ENCODE measurements at regions not wholly inside any gene's neighbourhood (a gene's known extent, or its start where the extent isn't known, plus 50 kb on each side); places are given as distances from the start of the nearest gene placed in this dataset.
"Not testable (repeated sequence)": the region's sequence is repeated elsewhere in the genome, so short reads cannot be mapped to it uniquely, and the experiment has no call there.

DNA sequence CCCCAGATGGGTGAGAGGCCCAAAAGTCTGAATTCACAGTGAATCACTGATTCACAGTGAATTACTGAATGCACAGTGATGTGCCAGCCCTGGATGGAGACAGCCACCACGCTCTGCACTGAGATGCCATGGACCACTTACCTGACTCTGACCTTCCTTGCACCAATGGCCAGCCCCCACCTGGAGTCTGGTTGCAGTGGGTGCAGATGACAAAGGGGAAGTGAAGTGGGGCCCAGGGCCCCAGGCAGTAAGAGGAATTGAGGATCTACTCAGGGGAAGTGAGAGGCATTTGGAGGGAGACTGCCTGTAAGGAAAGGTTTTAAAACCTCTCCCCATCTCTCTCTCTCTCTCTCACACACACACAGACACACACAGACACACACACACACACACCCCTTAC lies 412.1 kb downstream of the CYLC2 start:
- no peak for DNase-seq

DNA sequence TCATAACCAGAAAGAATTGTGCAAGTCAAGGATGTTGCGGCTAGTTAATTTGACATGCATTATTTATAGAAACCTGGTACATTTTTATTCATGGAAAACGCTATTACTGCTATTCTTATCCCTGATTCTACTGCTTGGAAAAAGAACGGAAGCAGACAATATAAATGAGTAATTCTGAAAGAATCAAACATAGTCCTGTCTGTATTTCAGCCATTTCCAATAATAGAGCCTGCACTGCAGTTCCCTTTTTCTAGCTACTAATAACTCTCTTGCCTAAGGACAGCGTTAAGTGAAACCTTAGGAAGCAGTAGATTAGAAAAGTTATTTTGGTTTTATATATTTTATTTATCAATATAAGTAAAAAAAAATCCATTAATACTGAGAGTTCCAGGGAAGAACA lies 414.9 kb downstream of the CYLC2 start:
- DNase-seq, result no peak

DNA sequence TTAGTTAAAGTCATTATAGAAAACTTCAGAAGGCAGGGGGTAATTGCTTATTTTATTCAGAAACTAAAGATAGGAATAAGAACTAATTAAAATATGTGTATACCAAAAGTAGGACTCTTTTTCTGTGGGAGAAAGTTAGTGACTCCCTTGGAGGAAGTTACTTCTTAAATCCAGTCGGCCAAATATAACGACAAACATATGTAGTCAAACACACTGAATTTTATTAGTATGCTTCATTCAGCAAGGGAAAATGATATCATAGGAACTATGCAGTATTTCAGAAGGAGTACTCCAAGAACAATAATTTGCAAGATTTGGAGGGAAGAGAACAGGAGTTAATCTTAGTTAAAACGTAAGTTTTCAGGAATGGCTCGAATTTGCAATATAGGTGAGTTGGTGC lies 432.6 kb downstream of the CYLC2 start:
- no peak for DNase-seq

DNA sequence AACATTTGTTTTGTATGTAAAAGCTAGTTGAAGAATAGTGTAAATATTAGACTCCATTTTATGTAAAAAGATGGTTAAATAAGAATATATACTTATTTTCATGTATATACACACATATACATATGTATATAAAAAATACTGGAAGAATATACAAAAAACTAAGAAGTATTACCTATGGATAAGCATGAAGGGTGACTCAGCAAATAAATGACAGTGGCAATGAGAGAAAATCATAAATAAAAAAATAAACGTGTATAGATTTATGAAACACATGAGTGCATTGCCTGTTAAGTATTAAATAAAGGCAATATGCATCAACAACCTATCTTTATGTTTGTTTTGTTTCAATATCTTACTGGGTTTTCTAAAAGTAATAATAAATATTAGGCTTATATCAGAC lies 435.3 kb downstream of the CYLC2 start:
- no peak for DNase-seq

DNA sequence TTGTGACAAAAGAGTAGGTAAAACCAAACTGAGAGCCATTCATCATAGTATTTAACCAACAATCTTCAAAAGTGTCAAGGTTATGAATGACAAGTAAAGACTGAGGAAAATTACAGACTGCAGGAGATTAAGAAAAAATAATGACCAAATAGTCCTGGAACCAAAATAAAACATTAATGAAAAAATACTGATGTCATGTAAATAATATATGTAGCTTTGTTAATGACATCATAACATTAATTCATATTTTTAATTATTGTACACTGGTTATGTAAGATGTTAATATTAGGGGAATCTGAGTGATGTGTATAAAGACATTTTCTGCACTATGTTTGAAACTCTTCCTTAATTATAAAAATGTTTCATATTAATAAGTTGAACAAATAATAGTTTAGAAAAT lies 436.7 kb downstream of the CYLC2 start:
- no peak for DNase-seq

DNA sequence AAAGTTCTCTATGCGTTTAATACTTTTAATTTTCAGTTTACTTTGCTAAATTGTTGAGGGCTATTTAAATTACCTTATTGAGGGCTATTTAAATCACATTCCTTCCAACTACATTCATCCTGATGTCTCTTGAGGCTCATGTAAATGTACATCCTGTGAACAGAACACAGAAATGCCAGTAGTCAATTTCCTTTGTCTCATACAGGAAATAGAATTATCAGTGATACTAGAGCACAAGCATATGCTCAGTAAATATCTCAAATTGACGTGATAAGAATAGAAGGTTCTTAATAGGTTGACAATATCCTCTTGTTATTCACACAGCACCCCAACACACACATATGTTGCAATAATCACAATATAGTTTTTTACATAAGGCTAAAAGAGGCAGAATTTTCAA lies 449.0 kb downstream of the CYLC2 start:
- no peak for DNase-seq

DNA sequence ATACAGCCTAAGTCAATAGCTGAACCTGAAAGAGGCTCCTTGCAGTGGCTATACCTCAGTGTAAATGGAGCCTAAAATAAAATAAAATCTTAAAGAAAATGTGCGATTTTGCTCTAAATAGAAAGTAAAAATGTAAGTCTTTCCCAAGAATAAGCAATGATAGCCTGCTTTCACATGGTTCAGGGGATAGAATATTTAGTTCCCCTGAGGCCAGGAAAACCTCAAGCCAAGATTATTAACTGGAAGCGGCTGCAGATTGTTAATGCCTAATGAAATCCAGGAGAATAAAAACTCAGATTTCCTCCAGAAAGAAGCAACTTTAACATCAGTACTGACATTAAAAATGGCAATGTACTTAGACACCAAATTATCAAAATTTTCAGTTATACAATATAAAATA lies 463.7 kb downstream of the CYLC2 start:
- DNase-seq, result no peak

DNA sequence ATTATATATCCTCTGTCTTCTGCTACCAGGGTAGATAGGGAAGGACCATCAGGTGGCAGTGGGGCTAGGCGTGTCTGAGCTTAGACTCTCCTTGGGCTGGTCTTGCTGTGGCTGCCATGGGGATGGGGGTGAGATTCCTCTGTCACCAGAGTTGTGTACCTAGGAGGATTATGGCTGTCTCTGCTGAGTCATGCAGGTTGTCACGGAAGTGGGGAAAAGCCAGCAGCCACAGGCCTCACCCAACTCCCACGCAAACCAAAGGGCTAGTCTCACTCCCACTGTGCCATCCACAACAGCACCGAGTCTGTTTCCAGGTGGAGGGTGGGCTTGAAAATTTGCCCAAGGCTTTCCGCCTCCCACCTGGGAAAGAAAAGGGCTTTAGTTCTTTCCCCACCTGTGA lies 476.1 kb downstream of the CYLC2 start:
- no peak for DNase-seq

DNA sequence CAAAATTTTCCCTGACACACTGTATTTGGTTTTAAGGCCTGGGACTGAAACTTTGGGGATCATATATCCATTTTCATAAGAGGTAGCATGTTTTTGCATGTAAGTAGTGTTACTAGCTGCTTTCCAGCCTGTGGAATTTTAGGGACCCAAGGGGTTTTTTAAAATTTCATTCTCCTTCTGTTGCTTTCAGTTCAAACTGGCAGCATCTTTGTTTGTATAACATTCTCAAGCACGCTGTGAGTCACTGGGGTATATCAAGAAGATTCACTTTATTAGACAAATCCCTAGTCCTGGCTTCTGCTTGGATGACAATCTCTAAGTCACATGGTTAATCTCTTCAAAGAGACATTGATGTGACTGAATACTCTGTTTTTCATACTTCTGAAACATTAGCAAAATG lies 479.0 kb downstream of the CYLC2 start:
- DNase-seq, result no peak

DNA sequence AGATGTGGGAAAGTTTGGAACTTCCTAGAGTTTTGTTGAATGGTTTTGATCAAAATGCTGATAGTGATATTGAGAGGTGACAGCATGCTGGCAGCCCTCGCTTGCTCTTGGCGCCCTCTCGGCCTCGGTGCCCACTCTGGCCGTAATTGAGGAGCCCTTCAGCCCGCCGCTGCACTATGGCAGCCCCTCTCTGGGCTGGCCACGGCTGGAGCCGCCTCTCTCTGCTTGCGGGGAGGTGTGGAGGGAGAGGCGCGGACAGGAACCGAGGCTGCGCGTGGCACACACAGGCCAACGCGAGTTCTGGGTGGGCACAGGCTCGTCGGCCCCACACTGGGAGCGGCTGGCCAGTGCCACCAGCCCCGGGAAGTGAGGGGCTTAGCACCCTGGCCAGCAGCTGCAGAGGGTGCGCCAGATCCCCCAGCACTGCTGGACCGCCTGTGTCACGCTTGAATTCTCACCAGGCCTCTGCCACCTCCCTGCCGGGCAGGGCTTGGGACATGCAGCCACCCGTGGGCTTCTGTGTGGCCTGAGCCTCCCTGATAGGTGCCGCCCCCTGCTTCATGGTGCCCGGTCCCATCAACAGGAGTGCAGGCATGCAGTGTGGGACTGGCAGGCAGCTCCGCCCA lies 488.5 kb downstream of the CYLC2 start:
- no peak for DNase-seq

DNA sequence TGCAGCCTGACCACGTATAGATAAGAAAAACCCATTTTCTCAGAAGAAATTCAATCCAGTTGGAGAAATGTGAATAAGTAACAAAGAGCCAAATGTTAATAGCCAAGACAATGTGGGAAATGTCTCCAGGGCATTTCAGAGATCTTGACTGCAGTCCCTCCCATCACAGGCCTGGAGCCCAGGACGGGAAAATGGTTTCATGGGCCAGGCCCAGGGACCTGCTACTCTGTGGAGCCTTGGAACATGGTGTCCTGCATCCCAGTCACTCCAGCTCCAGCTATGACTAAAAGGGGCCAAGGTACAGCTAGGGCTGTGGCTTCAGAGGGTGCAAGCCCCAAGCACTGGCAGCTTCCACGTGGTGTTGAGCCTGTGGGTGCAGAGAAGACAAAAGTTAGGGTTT lies 490.0 kb downstream of the CYLC2 start:
- no peak for DNase-seq

DNA sequence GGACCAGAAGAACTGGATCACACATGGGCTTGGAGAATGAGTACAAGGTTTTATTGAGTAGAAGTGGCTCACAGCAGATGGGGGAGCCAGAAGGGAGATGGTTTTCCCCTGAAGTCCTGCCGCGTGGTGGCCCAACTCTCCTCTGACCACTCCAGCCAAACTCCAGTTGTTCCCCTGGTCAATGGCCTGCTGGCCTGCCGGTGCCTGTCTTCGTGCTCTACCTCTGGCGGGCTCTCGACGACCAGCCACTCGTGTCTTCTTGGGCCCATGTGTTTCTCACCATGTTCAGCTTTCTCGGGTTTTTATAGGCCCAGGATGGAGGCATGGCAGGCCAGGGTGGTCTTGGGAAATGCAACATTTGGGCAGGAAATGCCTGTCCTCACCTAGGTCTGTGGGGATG lies 519.6 kb downstream of the CYLC2 start:
- DNase-seq, result no peak

DNA sequence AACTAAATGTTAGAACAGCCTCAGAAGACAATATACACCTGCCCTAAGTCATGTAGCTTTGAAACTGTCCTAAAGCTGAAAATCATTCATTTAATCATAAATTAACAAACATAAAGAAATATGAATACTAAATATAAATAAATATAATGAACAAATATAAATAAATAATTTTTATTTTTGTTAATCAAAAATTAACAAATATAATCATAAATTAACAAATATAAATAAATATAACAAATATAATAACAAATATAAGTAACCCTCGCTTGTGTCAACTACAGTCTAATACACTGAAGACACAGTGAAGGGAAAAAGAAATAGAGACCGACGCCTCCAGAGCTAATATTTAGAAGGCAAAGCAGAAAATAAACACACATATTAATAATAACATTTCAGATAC lies 527.3 kb downstream of the CYLC2 start:
- DNase-seq, result no peak

DNA sequence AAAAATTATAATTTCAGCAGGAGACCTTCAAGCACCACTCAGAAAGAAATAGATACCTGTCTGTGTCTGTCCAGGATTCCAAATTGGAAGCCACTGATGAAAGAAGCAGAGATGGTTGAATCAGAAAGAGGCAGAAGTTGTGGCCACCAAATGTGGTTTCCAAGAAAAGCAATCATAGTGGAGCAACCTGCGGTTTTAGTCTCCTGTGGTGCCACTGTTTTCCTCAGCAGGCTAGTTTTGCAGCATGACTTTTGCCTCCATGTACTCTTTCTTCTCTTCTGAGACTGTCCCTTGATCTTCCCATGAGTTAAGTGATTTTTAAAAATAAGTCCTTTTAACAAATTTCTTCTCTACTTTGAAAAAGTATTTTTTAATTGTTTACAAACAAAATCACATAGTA lies 535.8 kb downstream of the CYLC2 start:
- DNase-seq, result no peak

DNA sequence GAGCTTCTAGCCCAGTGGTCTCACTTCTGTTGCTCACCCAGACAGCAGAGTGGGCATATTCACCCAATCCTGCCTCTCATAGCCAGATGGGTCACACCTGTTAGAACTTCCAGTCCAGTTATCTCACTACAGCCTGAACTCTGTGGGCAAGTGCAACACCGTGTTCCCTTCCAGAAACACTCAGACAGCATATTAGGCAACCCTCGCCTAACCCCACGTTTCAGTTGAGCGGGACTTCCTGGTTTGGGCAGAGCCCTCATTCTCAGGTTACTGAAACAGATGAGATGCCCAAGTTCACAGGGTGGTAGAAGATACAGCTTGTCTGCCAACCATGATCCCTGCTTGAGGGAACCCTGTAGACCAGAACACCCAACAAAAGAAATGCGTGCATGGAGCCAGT lies 538.2 kb downstream of the CYLC2 start:
- DNase-seq, result no peak

DNA sequence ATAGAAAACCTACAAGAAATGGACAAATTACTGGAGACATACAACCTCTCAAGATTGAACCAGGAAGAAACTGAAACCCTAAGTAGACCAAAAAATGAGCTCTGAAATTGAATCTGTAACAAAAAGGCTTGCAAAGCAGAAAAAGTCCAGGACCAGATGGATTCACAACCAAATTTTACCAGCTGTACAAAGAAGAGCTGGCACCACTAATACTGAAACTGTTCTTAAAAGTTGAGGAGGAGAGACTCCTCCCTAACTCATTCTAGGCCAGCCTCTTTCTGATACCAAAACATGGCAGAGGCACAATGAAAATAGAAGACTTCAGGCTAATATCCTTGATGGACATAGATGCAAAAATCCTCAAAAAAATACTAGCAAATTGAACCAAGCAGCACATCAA lies 542.3 kb downstream of the CYLC2 start:
- DNase-seq, result no peak

DNA sequence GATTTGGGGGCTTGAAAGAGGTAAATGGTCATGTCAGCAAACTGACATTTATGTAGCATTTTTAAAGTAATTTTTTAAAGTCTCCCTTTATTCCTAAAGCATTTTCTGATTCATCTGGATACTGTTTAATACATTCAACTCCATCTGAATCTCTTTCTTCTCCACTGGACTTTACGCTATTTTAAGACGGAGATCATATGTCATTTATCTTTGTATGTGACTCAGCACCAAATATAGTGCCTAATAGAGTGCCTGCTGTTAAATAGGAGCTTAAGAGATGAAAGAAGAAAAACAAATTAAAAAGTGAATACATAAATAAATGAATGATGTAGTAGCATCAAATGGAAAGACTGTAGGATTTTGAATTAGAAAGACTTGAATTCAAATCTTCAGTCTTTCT lies 548.8 kb upstream of the SMC2 start:
- no peak for DNase-seq

DNA sequence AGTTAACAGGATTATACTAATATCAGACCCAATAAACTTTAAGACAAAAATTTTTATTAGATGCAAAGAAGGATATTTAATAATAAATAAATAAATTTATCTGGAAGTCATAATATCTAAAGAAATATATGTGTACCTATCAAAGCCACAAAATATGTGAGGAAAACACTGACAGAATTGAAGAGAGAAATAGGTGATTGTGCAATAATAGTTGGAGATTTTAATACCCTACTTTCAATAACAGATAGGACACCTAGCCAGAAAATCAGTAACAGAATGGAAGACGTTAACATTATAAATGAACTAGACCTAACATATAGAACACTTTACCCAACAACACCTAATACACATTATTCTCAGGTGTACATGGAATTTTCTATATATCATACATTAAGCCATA lies 541.4 kb upstream of the SMC2 start:
- DNase-seq, result no peak

DNA sequence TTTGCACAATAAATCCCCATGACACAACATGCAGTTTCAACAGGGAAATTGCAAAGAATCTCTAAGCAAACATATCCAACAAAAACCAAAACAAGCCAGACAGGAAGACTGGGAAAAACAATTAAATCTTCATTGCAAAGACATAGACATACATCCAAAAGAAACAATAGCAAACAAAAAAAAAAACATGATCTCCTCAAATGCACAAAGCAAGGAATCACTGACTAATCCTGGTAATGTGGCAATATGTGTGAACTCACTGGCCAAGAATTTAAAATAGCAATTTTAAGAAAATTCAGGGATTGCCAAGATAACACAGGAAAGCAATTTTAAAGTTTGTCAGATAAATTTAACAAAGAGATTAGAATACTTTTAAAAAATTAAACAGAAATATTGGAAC lies 520.1 kb upstream of the SMC2 start:
- no peak for DNase-seq

DNA sequence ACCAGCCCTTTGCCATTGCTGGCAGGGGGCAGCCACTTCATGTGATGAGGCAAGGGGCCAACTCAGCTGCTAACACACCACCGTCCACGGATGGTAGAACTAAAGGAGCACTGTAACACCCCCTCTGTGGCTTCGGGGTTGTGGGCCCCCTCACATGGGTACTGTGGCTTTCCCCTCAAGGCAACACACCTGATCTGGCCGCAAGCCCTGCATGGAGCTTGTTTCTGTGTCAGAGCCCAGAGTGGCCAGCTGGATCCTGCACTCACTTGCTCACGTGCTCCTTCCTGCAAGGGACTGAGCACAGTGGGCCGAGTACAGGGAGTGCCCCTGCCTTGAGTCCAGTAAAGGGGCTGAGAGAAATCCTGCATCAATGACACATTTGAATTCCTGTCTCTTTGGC lies 507.4 kb upstream of the SMC2 start:
- no peak for DNase-seq

DNA sequence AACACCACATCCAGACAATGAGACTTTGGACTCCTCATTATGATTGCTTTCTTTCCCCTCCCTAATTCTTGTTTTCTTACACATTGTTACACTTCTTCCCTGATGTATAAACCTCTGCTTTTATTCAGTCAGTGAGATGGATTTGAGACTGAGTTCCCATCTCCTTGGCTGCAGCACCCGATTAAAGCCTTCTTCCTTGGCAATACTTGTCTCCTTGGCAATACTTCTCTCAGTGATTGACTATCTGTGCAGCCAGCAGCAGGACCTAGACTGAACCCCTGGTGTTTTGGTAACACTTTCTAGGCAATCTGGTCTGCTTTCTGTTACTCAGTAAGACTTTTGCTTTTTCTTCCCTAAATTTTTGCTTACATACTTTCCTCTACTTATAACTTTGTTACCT lies 492.8 kb upstream of the SMC2 start:
- DNase-seq, result no peak

DNA sequence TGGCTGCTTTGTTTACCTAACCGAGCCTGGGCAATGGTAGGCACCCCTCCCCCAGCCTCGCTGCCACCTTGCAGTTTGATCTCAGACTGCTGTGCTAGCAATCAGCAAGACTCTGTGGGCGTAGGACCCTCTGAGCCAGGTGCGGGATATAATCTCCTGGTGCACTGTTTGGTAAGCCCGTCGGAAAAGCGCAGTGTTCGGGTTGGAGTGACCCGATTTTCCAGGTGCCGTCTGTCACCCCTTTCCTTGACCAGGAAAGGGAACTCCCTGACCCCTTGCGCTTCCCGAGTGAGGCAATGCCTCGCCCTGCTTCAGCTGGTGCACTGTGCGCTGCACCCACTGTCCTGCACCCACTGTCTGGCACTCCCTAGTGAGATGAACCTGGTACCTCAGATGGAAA lies 482.2 kb upstream of the SMC2 start:
- not testable (repeated sequence) for DNase-seq

DNA sequence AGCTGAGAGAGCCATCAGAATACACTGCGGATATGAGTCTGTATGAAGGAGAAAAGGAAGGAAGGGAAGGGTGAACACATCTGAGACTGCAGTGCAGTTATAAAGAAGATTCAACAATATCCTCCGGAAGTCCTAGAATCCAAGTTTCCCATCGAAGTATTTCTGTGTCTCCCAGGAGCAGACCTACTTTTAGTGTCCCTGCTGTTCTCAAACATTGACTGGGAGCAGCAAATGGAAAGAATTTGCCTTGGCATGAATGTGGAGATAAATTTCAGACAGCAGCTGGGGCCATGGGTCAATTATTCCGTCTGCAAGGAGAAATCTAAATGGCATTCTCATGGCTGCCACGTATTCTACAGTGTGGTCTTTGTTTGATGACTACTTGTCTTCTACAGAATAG lies 478.1 kb upstream of the SMC2 start:
- DNase-seq, result no peak

DNA sequence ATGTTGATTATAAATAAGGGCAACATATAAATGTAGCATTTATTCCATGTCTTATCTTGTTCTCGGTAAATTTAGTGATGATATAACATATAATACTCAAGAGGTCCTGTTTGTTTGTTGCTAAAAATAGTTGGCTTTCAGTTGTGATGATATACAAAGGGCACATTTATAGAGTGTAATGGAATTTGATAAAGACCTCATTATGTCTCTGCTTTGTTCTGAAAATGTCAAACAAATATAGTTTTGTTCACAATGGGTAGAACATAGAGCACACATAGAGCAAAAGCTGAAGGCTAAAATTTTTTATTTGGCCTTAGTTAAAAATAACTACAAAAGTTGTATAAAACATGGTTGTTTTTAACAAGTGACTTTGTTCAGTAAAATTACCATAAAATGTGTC lies 477.1 kb upstream of the SMC2 start:
- no peak for DNase-seq

DNA sequence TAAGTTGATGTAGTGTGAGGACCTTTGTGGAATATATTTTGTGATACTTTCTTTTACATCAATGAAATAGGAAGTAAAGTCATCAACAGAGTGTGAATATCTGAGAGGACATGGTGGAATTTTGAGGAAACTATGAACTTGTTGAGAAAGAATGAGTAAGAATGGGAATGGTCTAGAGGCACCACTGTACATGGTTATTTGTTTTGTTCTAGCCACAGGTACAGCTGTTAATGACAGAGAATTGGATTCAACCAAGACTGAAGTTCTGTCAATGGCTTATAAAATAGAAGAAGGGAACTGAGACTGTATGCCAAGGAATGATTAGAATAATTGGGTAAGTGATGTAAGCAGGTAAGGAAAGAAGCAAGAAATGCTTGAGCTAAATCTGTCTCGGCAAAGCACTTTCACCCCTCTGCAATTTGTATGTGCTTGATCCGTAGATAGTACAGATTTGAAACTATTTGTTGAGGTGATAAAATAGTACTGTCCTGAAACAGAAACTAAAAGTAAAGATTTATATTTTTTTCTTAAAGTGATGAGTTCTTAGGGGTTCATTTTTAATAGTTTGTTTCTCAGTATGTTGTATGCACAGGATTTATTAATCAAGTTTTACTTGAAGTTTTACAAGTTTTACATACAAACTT lies 468.8 kb upstream of the SMC2 start:
- DNase-seq, result no peak

DNA sequence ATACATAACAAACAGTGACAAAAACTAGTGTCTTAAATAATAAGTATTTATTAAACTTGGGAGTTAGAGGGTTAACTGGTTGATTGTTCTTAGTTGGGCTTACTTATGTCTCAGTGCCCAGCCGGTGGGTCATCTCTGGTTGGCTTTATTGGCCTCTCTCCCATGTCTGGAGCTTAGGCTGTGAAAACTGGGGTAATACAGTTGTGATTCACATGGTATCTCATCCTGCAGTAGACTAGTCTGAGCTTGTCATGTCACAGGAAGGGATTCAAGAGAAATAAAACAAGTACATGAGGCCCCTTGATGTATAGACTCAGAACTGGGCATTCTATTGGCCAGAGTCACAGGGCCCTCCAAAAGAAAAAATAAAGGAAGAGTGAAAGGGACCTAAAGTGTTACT lies 466.4 kb upstream of the SMC2 start:
- DNase-seq, result no peak

Data from activated CD4-positive, alpha-beta T cell treated with anti-CD3 and anti-CD28 coated beads for 48 hours (primary cell).